ENCODE measurements at regions not wholly inside any gene's neighbourhood (a gene's known extent, or its start where the extent isn't known, plus 50 kb on each side); places are given as distances from the start of the nearest gene placed in this dataset.

- no peak for TF ChIP-seq CTCF (IDR thresholded peaks at IDR 0.05; ENCODE audit: insufficient read depth, low read length, missing control alignments)
- ChIA-PET CTCF (no interaction called here), POLR2A (no interaction called here)
- H3K4me3 ChIP-seq (ENCODE audit: low read depth, low read length), result no peak overlapping the region
- no peak for DNase-seq (ENCODE audit: low read depth, low spot score)
These were observed 321.7 kb downstream of the PPP1R2C start for GRCh38 chrX:42456176-42456700.

GRCh38 chrX:42450228-42450627 is 327.7 kb downstream of the PPP1R2C start:
- TF ChIP-seq CTCF (IDR thresholded peaks at IDR 0.05; ENCODE audit: insufficient read depth, low read length, missing control alignments), result no peak
- CTCF ChIA-PET, result no interaction called here
- no peak overlapping the region for H3K4me3 ChIP-seq (ENCODE audit: low read depth, low read length)
- POLR2A ChIA-PET, result no interaction called here
- no peak for DNase-seq (ENCODE audit: low read depth, low spot score)

GRCh38 chrX:42443267-42443666 is 334.7 kb downstream of the PPP1R2C start:
- H3K4me3 ChIP-seq (ENCODE audit: low read depth, low read length), result no peak overlapping the region
- no peak for DNase-seq (ENCODE audit: low read depth, low spot score)
- ChIA-PET CTCF (no interaction called here), POLR2A (no interaction called here)
- no peak for TF ChIP-seq CTCF (IDR thresholded peaks at IDR 0.05; ENCODE audit: insufficient read depth, low read length, missing control alignments)

GRCh38 chrX:42442745-42443144 is 335.2 kb downstream of the PPP1R2C start:
- TF ChIP-seq CTCF (IDR thresholded peaks at IDR 0.05; ENCODE audit: insufficient read depth, low read length, missing control alignments), result no peak
- H3K4me3 ChIP-seq (ENCODE audit: low read depth, low read length), result no peak overlapping the region
- CTCF ChIA-PET, result no interaction called here
- POLR2A ChIA-PET, result no interaction called here
- DNase-seq (ENCODE audit: low read depth, low spot score), result no peak

- ChIA-PET CTCF (no interaction called here), POLR2A (no interaction called here)
- no peak for TF ChIP-seq CTCF (IDR thresholded peaks at IDR 0.05; ENCODE audit: insufficient read depth, low read length, missing control alignments)
- no peak for DNase-seq (ENCODE audit: low read depth, low spot score)
- H3K4me3 ChIP-seq (ENCODE audit: low read depth, low read length), result no peak overlapping the region
These were observed 340.8 kb downstream of the PPP1R2C start for GRCh38 chrX:42437211-42437610.

GRCh38 chrX:42434458-42435166 is 343.4 kb downstream of the PPP1R2C start:
- no peak for TF ChIP-seq CTCF (IDR thresholded peaks at IDR 0.05; ENCODE audit: insufficient read depth, low read length, missing control alignments)
- POLR2A ChIA-PET, result no interaction called here

More at GRCh38 chrX:42434458-42435166, 343.4 kb downstream of the PPP1R2C start:
- CTCF ChIA-PET, result no interaction called here
- DNase-seq (ENCODE audit: low read depth, low spot score), result no peak
- no peak overlapping the region for H3K4me3 ChIP-seq (ENCODE audit: low read depth, low read length)

Measured in AG04449 (cell line).